ENCODE measurements at regions not wholly inside any gene's neighbourhood (a gene's known extent, or its start where the extent isn't known, plus 50 kb on each side); places are given as distances from the start of the nearest gene placed in this dataset.

GRCh38 chr5:74252044-74252443 lies 388.5 kb downstream of the ENC1 start:
- H3K27me3 ChIP-seq (replicated peaks in 1 of 2; ENCODE audit: control insufficient read depth in 2 of 2, insufficient read depth in 2 of 2, low read length in 1 of 2): no peaks in the 10 kb centered on the region
- H4K20me1 ChIP-seq (ENCODE audit: control insufficient read depth, insufficient read depth): no peaks in the 10 kb centered on the region
- FAIRE-seq: no peak
- no peaks in the 10 kb centered on the region for H3K9me3 ChIP-seq (replicated peaks; ENCODE audit: control insufficient read depth, insufficient read depth, low read length)
- RAD21 ChIA-PET (ENCODE audit: unreplicated experiment): no interaction called here
- POLR2A ChIA-PET: no interaction called here
- no peak overlapping the region for H3K4me3 ChIP-seq
- intact Hi-C loops (cut with micrococcal nuclease; ENCODE audit: unreplicated experiment) (no loop called here), in situ Hi-C loops (cut with MboI) (no loop called here)
- H3K79me2 ChIP-seq (ENCODE audit: control insufficient read depth, insufficient read depth, low read length): no peaks in the 10 kb centered on the region
- TF ChIP-seq RELB (IDR thresholded peaks at IDR 0.05; ENCODE audit: low read depth) (no peak), ZBTB33 (IDR thresholded peaks at IDR 0.05) (no peak), ZNF687 (IDR thresholded peaks at IDR 0.05) (no peak), ZZZ3 (IDR thresholded peaks at IDR 0.05; ENCODE audit: control insufficient read depth, insufficient read length, low read depth) (no peak)
- TF ChIP-seq, protein P1, sequence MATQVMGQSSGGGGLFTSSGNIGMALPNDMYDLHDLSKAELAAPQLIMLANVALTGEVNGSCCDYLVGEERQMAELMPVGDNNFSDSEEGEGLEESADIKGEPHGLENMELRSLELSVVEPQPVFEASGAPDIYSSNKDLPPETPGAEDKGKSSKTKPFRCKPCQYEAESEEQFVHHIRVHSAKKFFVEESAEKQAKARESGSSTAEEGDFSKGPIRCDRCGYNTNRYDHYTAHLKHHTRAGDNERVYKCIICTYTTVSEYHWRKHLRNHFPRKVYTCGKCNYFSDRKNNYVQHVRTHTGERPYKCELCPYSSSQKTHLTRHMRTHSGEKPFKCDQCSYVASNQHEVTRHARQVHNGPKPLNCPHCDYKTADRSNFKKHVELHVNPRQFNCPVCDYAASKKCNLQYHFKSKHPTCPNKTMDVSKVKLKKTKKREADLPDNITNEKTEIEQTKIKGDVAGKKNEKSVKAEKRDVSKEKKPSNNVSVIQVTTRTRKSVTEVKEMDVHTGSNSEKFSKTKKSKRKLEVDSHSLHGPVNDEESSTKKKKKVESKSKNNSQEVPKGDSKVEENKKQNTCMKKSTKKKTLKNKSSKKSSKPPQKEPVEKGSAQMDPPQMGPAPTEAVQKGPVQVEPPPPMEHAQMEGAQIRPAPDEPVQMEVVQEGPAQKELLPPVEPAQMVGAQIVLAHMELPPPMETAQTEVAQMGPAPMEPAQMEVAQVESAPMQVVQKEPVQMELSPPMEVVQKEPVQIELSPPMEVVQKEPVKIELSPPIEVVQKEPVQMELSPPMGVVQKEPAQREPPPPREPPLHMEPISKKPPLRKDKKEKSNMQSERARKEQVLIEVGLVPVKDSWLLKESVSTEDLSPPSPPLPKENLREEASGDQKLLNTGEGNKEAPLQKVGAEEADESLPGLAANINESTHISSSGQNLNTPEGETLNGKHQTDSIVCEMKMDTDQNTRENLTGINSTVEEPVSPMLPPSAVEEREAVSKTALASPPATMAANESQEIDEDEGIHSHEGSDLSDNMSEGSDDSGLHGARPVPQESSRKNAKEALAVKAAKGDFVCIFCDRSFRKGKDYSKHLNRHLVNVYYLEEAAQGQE (IDR thresholded peaks at IDR 0.05; ENCODE audit: low read depth, low read length): no peak
- no peak overlapping the region for H3K4me2 ChIP-seq (ENCODE audit: control insufficient read depth, insufficient read depth)
- DNase-seq (ENCODE audit: low read depth, low spot score): no peak
- WGBS (ENCODE audit: insufficient coverage, insufficient replicate concordance, low lambda C conversion rate, missing lambda C conversion rate): 0% methylated on average over 2 of the region's 2 CpGs
- no peak for ATAC-seq
- SMC1A ChIA-PET (ENCODE audit: uncharacterized antibody, unreplicated experiment): no interaction called here
- no peaks in the 10 kb centered on the region for H3K4me1 ChIP-seq (ENCODE audit: control insufficient read depth, insufficient read depth, low read length)
- H3K36me3 ChIP-seq (ENCODE audit: control insufficient read depth in 2 of 2, insufficient read depth in 2 of 2, low read length in 1 of 2): no peaks in the 10 kb centered on the region
- CTCF ChIA-PET: no interaction called here
- no peak overlapping the region for H2AFZ ChIP-seq (ENCODE audit: control insufficient read depth, low read depth, low read length)
- no peak overlapping the region for H3K27ac ChIP-seq (ENCODE audit: control insufficient read depth, insufficient read depth)
- no TSS peak for BruUV-seq (replicated peaks)
- no peak overlapping the region for H3K9ac ChIP-seq (ENCODE audit: control insufficient read depth, insufficient read depth, low read length)
